HL-60 (cell line): ENCODE measurements at regions not wholly inside any gene's neighbourhood (a gene's known extent, or its start where the extent isn't known, plus 50 kb on each side); places are given as distances from the start of the nearest gene placed in this dataset.

ENCODE experiments used
- DNase-seq, 2 experiments: peaks; one replicate each; pipeline ENCODE4 v3.0.0-alpha.2; 2010 to 2020; ENCODE audit warnings: low read depth in 1 of 2, low spot score in 1 of 2
- H3K27ac ChIP-seq: fragments of 250-450 bp; sonication (Bioruptor Pico); replicated peaks from 2 replicates; pipeline ENCODE4 v1.5.1; 2020; ENCODE audit warnings: mild to moderate bottlenecking, moderate library complexity
- H3K27me3 ChIP-seq: fragments of 250-450 bp; sonication (Bioruptor Pico); 2 replicates; pipeline ENCODE4 v1.5.1; 2021; ENCODE audit warnings: mild to moderate bottlenecking, moderate library complexity; ENCODE audit not compliant: insufficient read depth, poor library complexity, severe bottlenecking
- H3K4me3 ChIP-seq: replicated peaks from 2 replicates; pipeline ENCODE4 v1.5.1; 2011; ENCODE audit warnings: mild to moderate bottlenecking, control low read depth, low read length; ENCODE audit not compliant: insufficient read depth
- GABPA ChIP-seq: IDR thresholded peaks from 2 replicates; pipeline ENCODE4 v1.6.1; 2012; ENCODE audit warnings: low read depth
- POLR2AphosphoS5 ChIP-seq: IDR thresholded peaks from 2 replicates; pipeline ENCODE4 v1.6.1; 2012; ENCODE audit warnings: low read depth
- SPI1 ChIP-seq: IDR thresholded peaks from 2 replicates; pipeline ENCODE4 v1.6.1; 2012; ENCODE audit warnings: low read depth, mild to moderate bottlenecking, borderline replicate concordance
- TF ChIP-seq, protein P1 (sequence below): IDR thresholded peaks from 2 replicates; pipeline ENCODE4 v1.6.1; 2012; ENCODE audit warnings: low read depth; ENCODE audit not compliant: insufficient replicate concordance
- TF ChIP-seq, protein P2 (sequence below): IDR thresholded peaks from one replicate; pipeline ENCODE4 v1.5.1; 2011; ENCODE audit warnings: low read length, control low read depth, inconsistent platforms; ENCODE audit not compliant: insufficient read depth

DNA sequence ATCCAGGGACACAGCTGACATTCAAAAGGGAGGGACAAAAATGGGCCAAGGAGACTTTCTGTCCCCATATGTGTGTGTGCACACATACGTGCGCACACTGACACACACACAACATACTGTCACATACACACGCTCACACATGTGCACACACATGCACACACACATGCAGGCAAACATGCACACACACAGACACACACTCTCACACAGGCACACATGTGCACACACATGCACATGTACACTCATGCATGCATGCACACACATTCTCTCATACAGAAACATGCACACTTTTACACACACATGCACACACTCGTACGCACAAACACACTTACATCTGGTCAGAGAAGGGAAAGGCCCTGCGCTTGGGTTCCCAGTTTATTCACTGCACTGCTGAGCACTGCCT, 155.1 kb upstream of the MKI67 start:
- no peak for DNase-seq
- TF ChIP-seq, protein P1, sequence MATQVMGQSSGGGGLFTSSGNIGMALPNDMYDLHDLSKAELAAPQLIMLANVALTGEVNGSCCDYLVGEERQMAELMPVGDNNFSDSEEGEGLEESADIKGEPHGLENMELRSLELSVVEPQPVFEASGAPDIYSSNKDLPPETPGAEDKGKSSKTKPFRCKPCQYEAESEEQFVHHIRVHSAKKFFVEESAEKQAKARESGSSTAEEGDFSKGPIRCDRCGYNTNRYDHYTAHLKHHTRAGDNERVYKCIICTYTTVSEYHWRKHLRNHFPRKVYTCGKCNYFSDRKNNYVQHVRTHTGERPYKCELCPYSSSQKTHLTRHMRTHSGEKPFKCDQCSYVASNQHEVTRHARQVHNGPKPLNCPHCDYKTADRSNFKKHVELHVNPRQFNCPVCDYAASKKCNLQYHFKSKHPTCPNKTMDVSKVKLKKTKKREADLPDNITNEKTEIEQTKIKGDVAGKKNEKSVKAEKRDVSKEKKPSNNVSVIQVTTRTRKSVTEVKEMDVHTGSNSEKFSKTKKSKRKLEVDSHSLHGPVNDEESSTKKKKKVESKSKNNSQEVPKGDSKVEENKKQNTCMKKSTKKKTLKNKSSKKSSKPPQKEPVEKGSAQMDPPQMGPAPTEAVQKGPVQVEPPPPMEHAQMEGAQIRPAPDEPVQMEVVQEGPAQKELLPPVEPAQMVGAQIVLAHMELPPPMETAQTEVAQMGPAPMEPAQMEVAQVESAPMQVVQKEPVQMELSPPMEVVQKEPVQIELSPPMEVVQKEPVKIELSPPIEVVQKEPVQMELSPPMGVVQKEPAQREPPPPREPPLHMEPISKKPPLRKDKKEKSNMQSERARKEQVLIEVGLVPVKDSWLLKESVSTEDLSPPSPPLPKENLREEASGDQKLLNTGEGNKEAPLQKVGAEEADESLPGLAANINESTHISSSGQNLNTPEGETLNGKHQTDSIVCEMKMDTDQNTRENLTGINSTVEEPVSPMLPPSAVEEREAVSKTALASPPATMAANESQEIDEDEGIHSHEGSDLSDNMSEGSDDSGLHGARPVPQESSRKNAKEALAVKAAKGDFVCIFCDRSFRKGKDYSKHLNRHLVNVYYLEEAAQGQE = no peak
- TF ChIP-seq, protein P2, sequence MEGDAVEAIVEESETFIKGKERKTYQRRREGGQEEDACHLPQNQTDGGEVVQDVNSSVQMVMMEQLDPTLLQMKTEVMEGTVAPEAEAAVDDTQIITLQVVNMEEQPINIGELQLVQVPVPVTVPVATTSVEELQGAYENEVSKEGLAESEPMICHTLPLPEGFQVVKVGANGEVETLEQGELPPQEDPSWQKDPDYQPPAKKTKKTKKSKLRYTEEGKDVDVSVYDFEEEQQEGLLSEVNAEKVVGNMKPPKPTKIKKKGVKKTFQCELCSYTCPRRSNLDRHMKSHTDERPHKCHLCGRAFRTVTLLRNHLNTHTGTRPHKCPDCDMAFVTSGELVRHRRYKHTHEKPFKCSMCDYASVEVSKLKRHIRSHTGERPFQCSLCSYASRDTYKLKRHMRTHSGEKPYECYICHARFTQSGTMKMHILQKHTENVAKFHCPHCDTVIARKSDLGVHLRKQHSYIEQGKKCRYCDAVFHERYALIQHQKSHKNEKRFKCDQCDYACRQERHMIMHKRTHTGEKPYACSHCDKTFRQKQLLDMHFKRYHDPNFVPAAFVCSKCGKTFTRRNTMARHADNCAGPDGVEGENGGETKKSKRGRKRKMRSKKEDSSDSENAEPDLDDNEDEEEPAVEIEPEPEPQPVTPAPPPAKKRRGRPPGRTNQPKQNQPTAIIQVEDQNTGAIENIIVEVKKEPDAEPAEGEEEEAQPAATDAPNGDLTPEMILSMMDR = no peak
- TF ChIP-seq GABPA (no peak), SPI1 (no peak), POLR2AphosphoS5 (no peak)
- Histone ChIP-seq H3K27ac (no peak overlapping the region), H3K4me3 (no peak overlapping the region), H3K27me3 (peaks cover 15% of the 10 kb centered on the region)

DNA sequence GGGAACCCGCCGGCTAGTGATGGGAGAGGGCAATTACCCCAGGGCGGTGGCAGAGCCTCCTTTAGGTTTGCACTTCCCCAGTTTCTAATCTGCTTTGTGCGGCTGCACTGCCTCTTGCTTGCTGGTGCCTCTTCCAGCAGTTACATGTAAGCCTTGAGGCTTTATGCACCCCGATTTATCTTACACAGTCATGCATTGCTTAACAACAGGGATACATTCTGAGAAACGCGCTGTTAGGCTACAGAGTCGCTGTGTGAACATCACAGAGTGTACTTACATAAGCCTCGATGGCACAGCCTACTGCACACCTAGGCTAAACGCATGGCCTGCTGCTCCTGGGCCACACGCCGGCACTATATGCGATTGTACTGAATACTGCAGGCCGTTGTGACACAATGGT, 155.6 kb upstream of the MKI67 start:
- Histone ChIP-seq H3K27ac (no peak overlapping the region), H3K27me3 (peaks cover 12% of the 10 kb centered on the region), H3K4me3 (no peak overlapping the region)
- TF ChIP-seq, protein P2 = no peak
- TF ChIP-seq GABPA = no peak
- TF ChIP-seq POLR2AphosphoS5 = no peak
- TF ChIP-seq SPI1 = no peak
- TF ChIP-seq, protein P1 = no peak
- no peak for DNase-seq

DNA sequence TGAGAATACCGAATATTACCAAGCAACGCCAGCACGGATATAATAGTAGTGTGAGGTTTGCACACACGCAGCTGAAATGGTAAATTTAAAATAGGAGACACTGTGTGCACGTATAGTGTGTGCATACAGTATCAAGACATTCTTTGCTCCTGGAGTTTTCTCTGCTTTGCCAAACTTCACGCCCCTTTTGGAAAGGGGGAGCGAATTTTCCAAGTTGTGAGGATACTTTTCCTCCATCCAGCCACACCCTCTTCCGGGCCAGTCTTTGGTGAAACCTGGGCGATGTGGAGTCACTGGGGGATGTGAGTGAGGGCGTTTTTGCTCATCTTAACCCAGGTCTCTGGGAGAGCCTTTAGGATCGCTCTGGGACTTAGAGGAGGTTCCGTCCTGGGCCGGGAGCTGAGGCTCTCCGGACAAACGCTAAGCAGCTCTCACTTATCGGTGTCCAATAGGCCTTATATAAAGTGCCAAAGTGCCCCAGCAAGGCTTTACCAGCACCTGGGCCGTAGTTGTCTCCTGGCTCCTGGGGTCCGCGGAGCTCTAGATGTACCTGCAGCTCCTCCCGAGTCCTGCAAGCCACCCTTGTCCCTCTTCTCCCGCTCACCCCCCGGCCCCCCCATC, 160.0 kb upstream of the MKI67 start:
- no peak for DNase-seq
- H3K4me3 ChIP-seq = no peak overlapping the region
- no peak overlapping the region for H3K27ac ChIP-seq
- peaks cover 25% of the 10 kb centered on the region for H3K27me3 ChIP-seq
- TF ChIP-seq, protein P2 = no peak
- TF ChIP-seq SPI1 = no peak
- TF ChIP-seq, protein P1 = no peak
- no peak for TF ChIP-seq GABPA
- TF ChIP-seq POLR2AphosphoS5 = no peak
